ENCODE measurements at regions not wholly inside any gene's neighbourhood (a gene's known extent, or its start where the extent isn't known, plus 50 kb on each side); places are given as distances from the start of the nearest gene placed in this dataset.

GRCh38 chr14:71243697-71244096 is 336.4 kb downstream of the PCNX1 start:
- no peak overlapping the region for H3K4me3 ChIP-seq (ENCODE audit: low read depth, poor library complexity, severe bottlenecking)
- intact Hi-C loops (cut with DNase I; ENCODE audit: low total_unique reads): no loop called here
- TF ChIP-seq CTCF (IDR thresholded peaks at IDR 0.05) (no peak), POLR2A (IDR thresholded peaks at IDR 0.05) (no peak)
- DNase-seq (ENCODE audit: low spot score in 2 of 2): no peak
- 79% methylated on average over 1 of the region's 1 CpG for WGBS, 2 donors

- TF ChIP-seq CTCF (IDR thresholded peaks at IDR 0.05) (no peak), POLR2A (IDR thresholded peaks at IDR 0.05) (no peak)
- H3K4me3 ChIP-seq (ENCODE audit: low read depth, poor library complexity, severe bottlenecking): no peak overlapping the region
- no peak for DNase-seq (ENCODE audit: low spot score in 2 of 2)
- WGBS, 2 donors: 59% methylated on average over 5 of the region's 5 CpGs
- intact Hi-C loops (cut with DNase I; ENCODE audit: low total_unique reads): no loop called here
Measured at GRCh38 chr14:71244341-71244740, 337.1 kb downstream of the PCNX1 start.

GRCh38 chr14:71245659-71246361 is 338.6 kb downstream of the PCNX1 start:
- TF ChIP-seq POLR2A (IDR thresholded peaks at IDR 0.05): no peak
- TF ChIP-seq CTCF (IDR thresholded peaks at IDR 0.05): no peak
- intact Hi-C loops (cut with DNase I; ENCODE audit: low total_unique reads): no loop called here
- WGBS, 2 donors: 87 to 91% methylated on average over 8 of the region's 8 CpGs
- no peak overlapping the region for H3K4me3 ChIP-seq (ENCODE audit: low read depth, poor library complexity, severe bottlenecking)
- DNase-seq (ENCODE audit: low spot score in 2 of 2): no peak

GRCh38 chr14:71246539-71246938 is 339.3 kb downstream of the PCNX1 start:
- 85 to 88% methylated on average over 1 of the region's 1 CpG for WGBS, 2 donors
- intact Hi-C loops (cut with DNase I; ENCODE audit: low total_unique reads): no loop called here
- H3K4me3 ChIP-seq (ENCODE audit: low read depth, poor library complexity, severe bottlenecking): no peak overlapping the region
- TF ChIP-seq POLR2A (IDR thresholded peaks at IDR 0.05) (no peak), CTCF (IDR thresholded peaks at IDR 0.05) (no peak)
- DNase-seq (ENCODE audit: low spot score in 2 of 2): no peak

- no peak overlapping the region for H3K4me3 ChIP-seq (ENCODE audit: low read depth, poor library complexity, severe bottlenecking)
- intact Hi-C loops (cut with DNase I; ENCODE audit: low total_unique reads): no loop called here
- 64 to 83% methylated on average over 4 of the region's 4 CpGs for WGBS, 2 donors
Measured at GRCh38 chr14:71247106-71247505, 339.8 kb downstream of the PCNX1 start.

More at GRCh38 chr14:71247106-71247505, 339.8 kb downstream of the PCNX1 start:
- DNase-seq (ENCODE audit: low spot score in 2 of 2): no peak
- no peak for TF ChIP-seq POLR2A (IDR thresholded peaks at IDR 0.05)
- no peak for TF ChIP-seq CTCF (IDR thresholded peaks at IDR 0.05)

Measured in lower leg skin (tissue), 4 donors.